ENCODE measurements at regions not wholly inside any gene's neighbourhood (a gene's known extent, or its start where the extent isn't known, plus 50 kb on each side); places are given as distances from the start of the nearest gene placed in this dataset.

GRCh38 chr13:30058429-30058828 lies 208.0 kb upstream of the UBL3 start:
- TF ChIP-seq, protein P1, sequence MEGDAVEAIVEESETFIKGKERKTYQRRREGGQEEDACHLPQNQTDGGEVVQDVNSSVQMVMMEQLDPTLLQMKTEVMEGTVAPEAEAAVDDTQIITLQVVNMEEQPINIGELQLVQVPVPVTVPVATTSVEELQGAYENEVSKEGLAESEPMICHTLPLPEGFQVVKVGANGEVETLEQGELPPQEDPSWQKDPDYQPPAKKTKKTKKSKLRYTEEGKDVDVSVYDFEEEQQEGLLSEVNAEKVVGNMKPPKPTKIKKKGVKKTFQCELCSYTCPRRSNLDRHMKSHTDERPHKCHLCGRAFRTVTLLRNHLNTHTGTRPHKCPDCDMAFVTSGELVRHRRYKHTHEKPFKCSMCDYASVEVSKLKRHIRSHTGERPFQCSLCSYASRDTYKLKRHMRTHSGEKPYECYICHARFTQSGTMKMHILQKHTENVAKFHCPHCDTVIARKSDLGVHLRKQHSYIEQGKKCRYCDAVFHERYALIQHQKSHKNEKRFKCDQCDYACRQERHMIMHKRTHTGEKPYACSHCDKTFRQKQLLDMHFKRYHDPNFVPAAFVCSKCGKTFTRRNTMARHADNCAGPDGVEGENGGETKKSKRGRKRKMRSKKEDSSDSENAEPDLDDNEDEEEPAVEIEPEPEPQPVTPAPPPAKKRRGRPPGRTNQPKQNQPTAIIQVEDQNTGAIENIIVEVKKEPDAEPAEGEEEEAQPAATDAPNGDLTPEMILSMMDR (IDR thresholded peaks at IDR 0.05): no peak
- no peak for TF ChIP-seq EP300 (IDR thresholded peaks at IDR 0.05)
